Right cardiac atrium (tissue), 5 donors: ENCODE measurements at regions not wholly inside any gene's neighbourhood (a gene's known extent, or its start where the extent isn't known, plus 50 kb on each side); places are given as distances from the start of the nearest gene placed in this dataset.
A peak's percentile ranks its signal among the peaks of the same experiment; 100 is the strongest.
"Not testable (repeated sequence)": the region's sequence is repeated elsewhere in the genome, so short reads cannot be mapped to it uniquely, and the experiment has no call there.

Source experiments
- ATAC-seq, 2 donors: fragments of 200-7000 bp; cut with Tn5 transposase; one replicate each; pipeline versions ENCODE4 v1.8.0 to v1.9.1; 2020; ENCODE audit warnings: moderate library complexity in 2 of 2, mild to moderate bottlenecking in 1 of 2
- DNase-seq, 3 donors: peaks; one replicate each; pipeline ENCODE4 v3.0.0-alpha.2; 2020
- H3K27ac ChIP-seq: one replicate; pipeline ENCODE4 v1.5.1; 2013; ENCODE audit warnings: mild to moderate bottlenecking, low read length, control low read depth, moderate library complexity
- H3K27me3 ChIP-seq: one replicate; pipeline ENCODE4 v1.6.1; 2013; ENCODE audit not compliant: control insufficient read depth, insufficient read depth
- H3K4me1 ChIP-seq: one replicate; pipeline ENCODE4 v1.6.1; 2013; ENCODE audit warnings: low read length; ENCODE audit not compliant: control insufficient read depth, insufficient read depth
- H3K4me3 ChIP-seq: one replicate; pipeline ENCODE4 v1.5.1; 2013; ENCODE audit warnings: low read length, control low read depth
- H3K9me3 ChIP-seq: one replicate; pipeline ENCODE4 v1.6.1; 2013; ENCODE audit warnings: low read length; ENCODE audit not compliant: control insufficient read depth
- WGBS: extraction: QIAGEN DNeasy Blood & Tissue Kit; methylation state at CpG from one replicate; pipeline ENCODE4 v1.1.7; 2013; 5-methylcytosine and 5-hydroxymethylcytosine counted together
- intact Hi-C, 4 donors: fragments of 100-400 bp; cut with DNase I; formaldehyde crosslinking; loops; one replicate each; pipeline versions ENCODE4 v1.11.0 to v1.14.0; 2022 to 2023
- donor health status: healthy with polysubstance abuse.
- donor health status: DM: no; HTN: yes; CAD: no.
- donor health status: DM: no; HTN: no; CAD: no.
- donor health status: DM: no; HTN: yes; CAD: no; lungs with severe emphysema.
- donor health status: DM: yes; HTN: yes; CAD: no.

DNA sequence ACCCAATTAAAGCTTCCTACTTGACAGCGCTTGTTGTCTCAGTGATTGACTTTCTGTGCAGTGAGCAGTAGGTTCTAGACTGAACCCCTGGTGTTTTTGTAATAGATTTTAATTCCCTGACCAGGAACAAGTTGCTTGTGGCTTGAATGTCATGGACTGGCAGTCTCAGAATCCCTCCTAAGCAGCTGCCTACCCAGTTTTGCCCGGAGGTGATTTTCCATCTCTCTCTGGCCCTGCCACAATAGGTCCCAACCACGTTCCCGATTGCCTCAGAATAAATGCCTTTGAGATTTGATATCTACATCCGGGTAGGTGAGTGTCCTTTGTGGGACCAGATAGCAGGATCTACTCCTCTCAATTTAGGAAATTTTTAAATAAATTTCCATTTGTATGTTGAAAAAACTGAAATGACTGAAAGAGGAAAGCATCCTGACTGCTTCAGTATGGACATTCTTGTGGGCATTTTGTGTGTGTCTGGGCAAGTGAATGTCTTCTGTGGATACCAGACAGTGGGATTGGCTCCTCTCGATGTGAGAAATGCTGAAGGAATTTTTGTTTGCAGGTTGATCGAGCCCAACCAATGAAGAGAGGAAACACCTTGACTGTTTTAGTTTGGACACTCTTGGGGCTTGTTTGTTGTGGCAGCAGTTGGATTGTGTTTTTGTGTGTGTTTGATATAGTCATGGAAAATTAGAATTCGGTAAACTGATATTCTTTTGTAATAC, 1607.4 kb downstream of the C4orf33 start:
- Histone ChIP-seq H3K9me3 (no peaks in the 10 kb centered on the region), H3K27me3 (no peaks in the 10 kb centered on the region), H3K4me3 (no peak overlapping the region), H3K27ac (no peak overlapping the region), H3K4me1 (no peaks in the 10 kb centered on the region)
- 84% methylated on average over 8 of the region's 8 CpGs for WGBS
- ATAC-seq (no peak), DNase-seq (no peak)
- intact Hi-C loops, result no loop called here

DNA sequence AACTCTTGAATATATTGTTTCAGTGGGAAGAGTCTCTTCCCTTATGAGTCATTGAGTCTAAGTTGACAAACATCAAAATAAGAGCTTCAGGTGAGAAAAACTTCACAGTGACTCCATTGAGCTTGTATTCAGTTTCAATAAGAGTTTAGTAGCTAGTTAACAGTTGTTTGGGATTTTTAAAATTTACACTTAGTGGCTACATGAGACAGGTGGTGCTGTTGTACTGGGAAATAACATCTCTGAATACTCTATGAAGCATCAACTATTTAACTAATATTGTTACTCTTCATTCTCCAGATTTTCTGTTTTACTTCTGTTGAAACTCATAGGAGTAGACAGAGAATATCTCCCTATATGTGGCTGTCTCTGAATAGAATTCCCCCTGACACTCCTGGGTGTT, 1609.1 kb downstream of the C4orf33 start:
- DNase-seq (no peak), ATAC-seq (no peak)
- Histone ChIP-seq H3K9me3 (no peaks in the 10 kb centered on the region), H3K27me3 (no peaks in the 10 kb centered on the region), H3K4me1 (no peaks in the 10 kb centered on the region), H3K27ac (no peak overlapping the region), H3K4me3 (no peak overlapping the region)
- intact Hi-C loops, result no loop called here

- intact Hi-C loops, result no loop called here
- WGBS, result 30% methylated on average over 1 of the region's 1 CpG
- ATAC-seq (no peak), DNase-seq (no peak)
- no peaks in the 10 kb centered on the region for H3K27me3 ChIP-seq
- no peak overlapping the region for H3K4me3 ChIP-seq
- H3K27ac ChIP-seq, result no peak overlapping the region
- no peaks in the 10 kb centered on the region for H3K9me3 ChIP-seq
- no peaks in the 10 kb centered on the region for H3K4me1 ChIP-seq
Observed at GRCh38 chr4:130712038-130712437, 1616.1 kb downstream of the C4orf33 start.

- no peak for DNase-seq
- no peaks in the 10 kb centered on the region for H3K27me3 ChIP-seq
- H3K9me3 ChIP-seq, result no peaks in the 10 kb centered on the region
- H3K27ac ChIP-seq, result no peak overlapping the region
- intact Hi-C loops, result no loop called here
- no peak overlapping the region for H3K4me3 ChIP-seq
- ATAC-seq, result no peak
- H3K4me1 ChIP-seq, result no peaks in the 10 kb centered on the region
- 59% methylated on average over 1 of the region's 1 CpG for WGBS
Observed at GRCh38 chr4:130714006-130714405, 1618.1 kb downstream of the C4orf33 start.

GRCh38 chr4:130722361-130722760, 1626.4 kb downstream of the C4orf33 start:
- ATAC-seq (no peak), DNase-seq (no peak)
- Histone ChIP-seq H3K4me3 (no peak overlapping the region), H3K4me1 (no peaks in the 10 kb centered on the region), H3K27ac (no peak overlapping the region), H3K9me3 (no peaks in the 10 kb centered on the region), H3K27me3 (no peaks in the 10 kb centered on the region)
- intact Hi-C loops, result no loop called here

- Histone ChIP-seq H3K27ac (no peak overlapping the region), H3K27me3 (no peaks in the 10 kb centered on the region), H3K4me3 (no peak overlapping the region), H3K9me3 (no peaks in the 10 kb centered on the region), H3K4me1 (no peaks in the 10 kb centered on the region)
- WGBS, result 80% methylated on average over 7 of the region's 7 CpGs
- no peak for DNase-seq
- intact Hi-C loops, result no loop called here
- no peak for ATAC-seq
Observed at GRCh38 chr4:130736436-130737185, 1640.7 kb downstream of the C4orf33 start.

DNA sequence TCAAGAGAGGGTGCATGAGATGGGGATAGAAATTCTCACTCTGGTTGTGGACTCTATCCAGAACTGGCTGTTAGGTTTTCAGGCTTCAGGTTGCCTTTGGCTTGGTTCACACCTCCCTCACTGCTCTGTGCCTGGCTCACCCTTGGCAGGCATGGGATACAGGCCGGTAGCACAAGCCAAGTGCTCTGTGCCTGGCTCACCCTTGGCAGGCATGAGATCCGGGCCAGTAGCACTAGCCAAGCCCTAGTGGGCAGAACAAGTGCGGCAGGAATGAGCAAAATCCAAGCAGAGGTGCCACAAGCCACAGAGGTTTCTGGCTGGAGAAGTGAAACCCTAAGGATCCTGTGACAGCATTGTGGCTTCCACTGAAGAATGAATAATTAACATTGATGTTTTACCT, 1642.3 kb downstream of the C4orf33 start:
- Histone ChIP-seq H3K9me3 (no peaks in the 10 kb centered on the region), H3K27ac (no peak overlapping the region), H3K4me1 (no peaks in the 10 kb centered on the region), H3K4me3 (no peak overlapping the region), H3K27me3 (no peaks in the 10 kb centered on the region)
- DNase-seq (peak in 1 of 3 donors; percentile 33), ATAC-seq (peak in 1 of 2 donors; percentile 13)
- WGBS, result 75% methylated on average over 3 of the region's 3 CpGs
- intact Hi-C loops, result no loop called here

- no peak for ATAC-seq
- Histone ChIP-seq H3K27ac (no peak overlapping the region), H3K27me3 (no peaks in the 10 kb centered on the region), H3K4me1 (no peaks in the 10 kb centered on the region), H3K4me3 (no peak overlapping the region), H3K9me3 (no peaks in the 10 kb centered on the region)
- WGBS, result 19% methylated on average over 1 of the region's 1 CpG
- intact Hi-C loops, result no loop called here
- no peak for DNase-seq
Observed at GRCh38 chr4:130747842-130748241, 1651.9 kb downstream of the C4orf33 start.

DNA sequence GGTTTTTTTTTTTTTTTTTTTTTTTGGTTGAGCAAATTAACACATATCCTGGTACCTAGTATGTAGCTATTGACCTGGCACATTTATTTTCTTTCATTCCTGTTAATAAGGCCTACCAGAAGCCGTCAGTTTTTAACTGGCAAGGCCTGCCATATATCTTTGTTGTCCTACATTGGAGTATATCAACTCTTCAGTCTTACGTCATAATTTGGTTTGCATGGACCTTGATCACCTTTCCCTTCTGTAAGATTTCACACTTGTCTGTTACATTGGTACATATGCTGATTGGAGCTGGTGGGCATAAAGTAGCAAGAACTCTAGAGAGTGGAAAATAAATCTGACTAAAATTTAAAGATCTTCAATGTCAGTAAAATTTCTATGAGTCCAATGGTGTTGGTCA, 1658.0 kb downstream of the C4orf33 start:
- no peak overlapping the region for H3K27ac ChIP-seq
- intact Hi-C loops, result no loop called here

DNA sequence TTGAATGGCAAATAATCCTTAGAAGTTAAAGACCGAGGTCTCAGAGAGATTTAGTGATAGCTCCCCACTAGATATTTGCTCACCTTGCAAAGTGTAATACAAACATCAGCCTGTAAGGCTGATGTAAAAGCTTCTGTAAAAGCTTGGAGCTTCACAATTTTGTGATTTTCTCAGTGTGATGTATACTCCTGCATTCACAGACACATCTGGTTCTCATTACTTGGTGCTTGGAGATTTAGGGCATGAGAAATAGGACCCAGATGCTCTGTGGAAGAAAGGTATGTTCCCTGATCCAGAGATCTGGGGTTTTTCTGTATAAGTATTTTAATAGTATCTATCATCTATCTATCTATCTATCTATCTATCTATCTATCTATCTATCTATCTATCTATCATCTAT, 1664.3 kb downstream of the C4orf33 start:
- WGBS, result 65% methylated on average over 1 of the region's 1 CpG
- DNase-seq, result no peak
- no peak overlapping the region for H3K27ac ChIP-seq
- no peaks in the 10 kb centered on the region for H3K9me3 ChIP-seq
- H3K4me3 ChIP-seq, result no peak overlapping the region
- no peak for ATAC-seq
- intact Hi-C loops, result no loop called here
- no peaks in the 10 kb centered on the region for H3K4me1 ChIP-seq
- H3K27me3 ChIP-seq, result no peaks in the 10 kb centered on the region

More for the DNA sequence above, 1658.0 kb downstream of the C4orf33 start:
- 95% methylated on average over 2 of the region's 2 CpGs for WGBS
- no peak for DNase-seq
- Histone ChIP-seq H3K4me1 (no peaks in the 10 kb centered on the region), H3K27me3 (no peaks in the 10 kb centered on the region), H3K9me3 (no peaks in the 10 kb centered on the region), H3K4me3 (no peak overlapping the region)
- no peak for ATAC-seq

DNA sequence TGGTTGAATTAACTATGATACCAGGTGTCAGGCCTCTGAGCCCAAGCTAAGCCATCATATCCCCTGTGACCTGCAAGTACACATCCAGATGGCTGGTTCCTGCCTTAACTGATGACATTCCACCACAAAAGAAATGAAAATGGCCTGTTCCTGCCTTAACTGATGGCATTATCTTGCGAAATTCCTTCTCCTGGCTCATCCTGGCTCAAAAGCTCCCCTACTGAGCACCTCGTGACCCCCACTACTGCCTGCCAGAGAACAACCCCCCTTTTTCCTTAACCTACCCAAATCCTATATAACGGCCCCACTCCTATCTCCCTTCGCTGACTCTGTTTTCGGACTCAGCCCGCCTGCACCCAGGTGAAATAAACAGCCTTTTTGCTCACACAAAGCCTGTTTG, 1671.4 kb downstream of the C4orf33 start:
- H3K27ac ChIP-seq, H3K27me3 ChIP-seq, ATAC-seq, intact Hi-C loops, H3K4me3 ChIP-seq, H3K9me3 ChIP-seq, DNase-seq, H3K4me1 ChIP-seq: not testable (repeated sequence)
- WGBS, result 83% methylated on average over 6 of the region's 6 CpGs
